ENCODE measurements at regions not wholly inside any gene's neighbourhood (a gene's known extent, or its start where the extent isn't known, plus 50 kb on each side); places are given as distances from the start of the nearest gene placed in this dataset.

GRCh38 chr17:54505404-54505803 lies 395.2 kb upstream of the TOM1L1 start:
- no peak for TF ChIP-seq CTCF (IDR thresholded peaks at IDR 0.05)
- TF ChIP-seq POLR2A (IDR thresholded peaks at IDR 0.05) = no peak
